CD4-positive, alpha-beta T cell (primary cell): ENCODE measurements at regions not wholly inside any gene's neighbourhood (a gene's known extent, or its start where the extent isn't known, plus 50 kb on each side); places are given as distances from the start of the nearest gene placed in this dataset.

Experiments
- ATAC-seq: fragments of 200-7000 bp; cut with Tn5 transposase; one replicate; pipeline ENCODE4 v1.10.0; 2022; ENCODE audit warnings: mild to moderate bottlenecking; ENCODE audit not compliant: poor library complexity
- CTCF ChIA-PET: fragments of 350-600 bp; sonication (Branson Sonifier 250); formaldehyde crosslinking; loops from one replicate; lab custom pipeline; 2021; ENCODE audit warnings: antibody characterized with exemption, inconsistent platforms; lab: Charles Lee
- POLR2A ChIA-PET: fragments of 350-600 bp; sonication (Branson Sonifier 250); formaldehyde crosslinking; loops from one replicate; lab custom pipeline; 2021; ENCODE audit warnings: antibody characterized with exemption, inconsistent platforms; lab: Charles Lee
- DNase-seq, 14 experiments: peaks; one replicate each; pipeline ENCODE4 v3.0.0-alpha.2; 2013 to 2020; ENCODE audit warnings: mixed read lengths in 2 of 14
- H3K27ac ChIP-seq, 2 donors: one replicate each; pipeline versions ENCODE4 v1.5.1 to v1.7.0; 2013; ENCODE audit warnings: low read length in 2 of 2, low read depth in 1 of 2, mild to moderate bottlenecking in 1 of 2
- H3K27me3 ChIP-seq, 2 experiments: 1 replicate in 1 of 2; 2 replicates in 1 of 2; pipeline versions ENCODE4 v1.6.1 to v1.7.0; 2013; ENCODE audit warnings: low read length in 2 of 2, control low read depth in 1 of 2, mild to moderate bottlenecking in 1 of 2, moderate library complexity in 1 of 2; ENCODE audit not compliant: insufficient read depth in 2 of 2, control insufficient read depth in 1 of 2
- H3K36me3 ChIP-seq: one replicate; pipeline ENCODE4 v1.6.1; 2013; ENCODE audit warnings: low read length, control low read depth; ENCODE audit not compliant: insufficient read depth
- H3K4me1 ChIP-seq: one replicate; pipeline ENCODE4 v1.6.1; 2013; ENCODE audit warnings: low read length, control low read depth; ENCODE audit not compliant: insufficient read depth
- H3K4me3 ChIP-seq: one replicate; pipeline ENCODE4 v1.5.1; 2013; ENCODE audit warnings: mild to moderate bottlenecking, low read length, moderate library complexity
- H3K9me3 ChIP-seq, 2 experiments: 1 replicate in 1 of 2; 2 replicates in 1 of 2; pipeline versions ENCODE4 v1.6.1 to v1.7.0; 2013; ENCODE audit warnings: low read length in 2 of 2, mild to moderate bottlenecking in 2 of 2, control low read depth in 1 of 2, moderate library complexity in 1 of 2; ENCODE audit not compliant: control insufficient read depth in 1 of 2, insufficient read depth in 1 of 2
- H3K27ac Mint-ChIP-seq: one replicate; pipeline ENCODE4 v1.8.0; 2020; ENCODE audit warnings: mixed read lengths
- H3K27me3 Mint-ChIP-seq: one replicate; pipeline ENCODE4 v1.8.0; 2021; ENCODE audit warnings: mixed read lengths
- H3K36me3 Mint-ChIP-seq: one replicate; pipeline ENCODE4 v1.8.0; 2021; ENCODE audit warnings: low read depth, mixed read lengths
- H3K4me1 Mint-ChIP-seq: one replicate; pipeline ENCODE4 v1.8.0; 2021; ENCODE audit warnings: low read depth, mixed read lengths
- H3K4me3 Mint-ChIP-seq: one replicate; pipeline ENCODE4 v1.8.0; 2020; ENCODE audit warnings: mild to moderate bottlenecking, mixed read lengths
- H3K9me3 Mint-ChIP-seq: one replicate; pipeline ENCODE4 v1.8.0; 2020; ENCODE audit warnings: mixed read lengths
- intact Hi-C, 2 experiments: fragments of 100-400 bp; cut with DNase I in 1 of 2; cut with micrococcal nuclease in 1 of 2; formaldehyde crosslinking; loops; one replicate each; pipeline versions ENCODE4 v1.15.1 to v1.9.0; 2023 to 2025; cut with DNase I, micrococcal nuclease
- TF ChIP-seq, protein P1 (sequence below): fragments of 200-600 bp; IDR thresholded peaks from one replicate; pipeline ENCODE4 v1.8.0; 2022; ENCODE audit warnings: antibody characterized with exemption, mild to moderate bottlenecking

GRCh38 chr4:185992585-185992984 lies 76.4 kb upstream of the TLR3 start:
- H3K4me1 ChIP-seq, result no peaks in the 10 kb centered on the region
- ATAC-seq (no peak), DNase-seq (no peak)
- H3K27me3 ChIP-seq, result no peaks in the 10 kb centered on the region
- ChIA-PET POLR2A (no interaction called here), CTCF (no interaction called here)
- no peaks in the 10 kb centered on the region for H3K36me3 ChIP-seq
- intact Hi-C loops, result no loop called here
- TF ChIP-seq, protein P1, sequence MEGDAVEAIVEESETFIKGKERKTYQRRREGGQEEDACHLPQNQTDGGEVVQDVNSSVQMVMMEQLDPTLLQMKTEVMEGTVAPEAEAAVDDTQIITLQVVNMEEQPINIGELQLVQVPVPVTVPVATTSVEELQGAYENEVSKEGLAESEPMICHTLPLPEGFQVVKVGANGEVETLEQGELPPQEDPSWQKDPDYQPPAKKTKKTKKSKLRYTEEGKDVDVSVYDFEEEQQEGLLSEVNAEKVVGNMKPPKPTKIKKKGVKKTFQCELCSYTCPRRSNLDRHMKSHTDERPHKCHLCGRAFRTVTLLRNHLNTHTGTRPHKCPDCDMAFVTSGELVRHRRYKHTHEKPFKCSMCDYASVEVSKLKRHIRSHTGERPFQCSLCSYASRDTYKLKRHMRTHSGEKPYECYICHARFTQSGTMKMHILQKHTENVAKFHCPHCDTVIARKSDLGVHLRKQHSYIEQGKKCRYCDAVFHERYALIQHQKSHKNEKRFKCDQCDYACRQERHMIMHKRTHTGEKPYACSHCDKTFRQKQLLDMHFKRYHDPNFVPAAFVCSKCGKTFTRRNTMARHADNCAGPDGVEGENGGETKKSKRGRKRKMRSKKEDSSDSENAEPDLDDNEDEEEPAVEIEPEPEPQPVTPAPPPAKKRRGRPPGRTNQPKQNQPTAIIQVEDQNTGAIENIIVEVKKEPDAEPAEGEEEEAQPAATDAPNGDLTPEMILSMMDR, result no peak
- H3K27me3 Mint-ChIP-seq, result peaks cover 8% of the 10 kb centered on the region
- no peak overlapping the region for H3K27ac Mint-ChIP-seq
- H3K27ac ChIP-seq, result no peak overlapping the region
- no peaks in the 10 kb centered on the region for H3K9me3 ChIP-seq
- no peaks in the 10 kb centered on the region for H3K9me3 Mint-ChIP-seq
- no peak overlapping the region for H3K4me3 ChIP-seq
- H3K4me3 Mint-ChIP-seq, result no peak overlapping the region
- no peaks in the 10 kb centered on the region for H3K4me1 Mint-ChIP-seq
- H3K36me3 Mint-ChIP-seq, result no peaks in the 10 kb centered on the region

- Histone ChIP-seq H3K9me3 (no peaks in the 10 kb centered on the region), H3K36me3 (no peaks in the 10 kb centered on the region), H3K27ac (no peak overlapping the region), H3K4me3 (no peak overlapping the region), H3K4me1 (no peaks in the 10 kb centered on the region), H3K27me3 (no peaks in the 10 kb centered on the region)
- no peaks in the 10 kb centered on the region for H3K9me3 Mint-ChIP-seq
- ATAC-seq, result no peak
- peaks cover 4% of the 10 kb centered on the region for H3K27me3 Mint-ChIP-seq
- POLR2A ChIA-PET, result no interaction called here
- intact Hi-C loops, result no loop called here
- CTCF ChIA-PET, result no interaction called here
- H3K27ac Mint-ChIP-seq, result no peak overlapping the region
- no peak for DNase-seq
- H3K4me3 Mint-ChIP-seq, result no peak overlapping the region
- H3K4me1 Mint-ChIP-seq, result no peaks in the 10 kb centered on the region
- H3K36me3 Mint-ChIP-seq, result no peaks in the 10 kb centered on the region
- TF ChIP-seq, protein P1, result no peak
Measured at GRCh38 chr4:185993328-185993973, 75.5 kb upstream of the TLR3 start.

GRCh38 chr4:185994750-185995149 lies 74.2 kb upstream of the TLR3 start:
- TF ChIP-seq, protein P1, result no peak
- intact Hi-C loops, result no loop called here

More at GRCh38 chr4:185994750-185995149, 74.2 kb upstream of the TLR3 start:
- no peaks in the 10 kb centered on the region for H3K9me3 ChIP-seq
- ATAC-seq (no peak), DNase-seq (no peak)
- Mint-ChIP-seq H3K4me1 (no peaks in the 10 kb centered on the region), H3K27ac (no peak overlapping the region), H3K9me3 (no peaks in the 10 kb centered on the region), H3K27me3 (no peaks in the 10 kb centered on the region), H3K36me3 (no peaks in the 10 kb centered on the region), H3K4me3 (no peak overlapping the region)
- no peak overlapping the region for H3K4me3 ChIP-seq
- H3K27ac ChIP-seq, result no peak overlapping the region
- POLR2A ChIA-PET, result no interaction called here
- no peaks in the 10 kb centered on the region for H3K4me1 ChIP-seq
- CTCF ChIA-PET, result no interaction called here
- H3K36me3 ChIP-seq, result no peaks in the 10 kb centered on the region
- no peaks in the 10 kb centered on the region for H3K27me3 ChIP-seq
